ENCODE measurements at regions not wholly inside any gene's neighbourhood (a gene's known extent, or its start where the extent isn't known, plus 50 kb on each side); places are given as distances from the start of the nearest gene placed in this dataset.

GRCh38 chr2:9681427-9681817 is 50.6 kb upstream of the YWHAQ start:
- intact Hi-C loops (cut with micrococcal nuclease): loop anchor here (2.0 kb wide), 1 partner anchor 25 kb away; no protein-coding TSS in a partner anchor

- intact Hi-C loops (cut with micrococcal nuclease): no loop called here
These were observed 54.8 kb upstream of the YWHAQ start for GRCh38 chr2:9685637-9686036.

GRCh38 chr2:9686061-9686460 is 55.3 kb upstream of the YWHAQ start:
- intact Hi-C loops (cut with micrococcal nuclease): no loop called here

- intact Hi-C loops (cut with micrococcal nuclease): no loop called here
These were observed 59.5 kb upstream of the YWHAQ start for GRCh38 chr2:9690252-9690651.

DNA sequence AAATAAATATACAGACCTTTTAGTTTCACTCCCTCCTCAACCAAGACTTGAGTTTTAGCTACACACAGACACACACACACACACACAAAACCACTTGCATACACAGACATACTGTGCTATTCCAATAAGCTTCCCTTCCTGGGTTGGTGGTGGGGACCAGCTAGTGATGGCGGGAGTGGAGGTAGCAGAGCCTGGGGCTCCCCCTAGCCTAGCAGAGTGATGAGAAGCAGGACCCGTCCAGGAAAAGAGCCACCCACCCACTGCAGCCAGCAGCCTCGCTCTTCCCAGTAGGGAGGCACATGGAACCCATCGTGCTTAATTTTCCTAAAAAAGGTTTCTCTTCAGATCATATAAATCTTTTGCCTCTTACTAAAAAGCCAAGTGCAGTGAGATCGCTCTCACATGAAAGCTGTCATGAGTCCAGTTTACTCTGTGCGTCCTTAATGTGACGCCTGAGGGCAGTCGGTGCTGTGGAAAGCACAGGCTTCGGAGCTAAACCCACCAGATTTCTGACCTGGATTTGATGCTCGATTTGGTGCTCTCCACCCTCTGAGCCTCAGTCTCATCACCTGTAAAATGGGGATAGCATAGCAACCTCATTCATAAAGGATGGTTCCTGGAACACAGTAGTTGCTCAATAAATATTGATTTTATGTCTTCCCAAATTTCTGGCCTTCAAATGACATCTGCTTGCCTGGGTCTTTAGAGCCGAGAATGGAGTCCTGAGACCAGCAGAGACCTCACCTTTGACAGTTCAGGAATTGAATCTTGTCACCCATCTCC is 60.1 kb upstream of the YWHAQ start:
- intact Hi-C loops (cut with micrococcal nuclease): no loop called here

DNA sequence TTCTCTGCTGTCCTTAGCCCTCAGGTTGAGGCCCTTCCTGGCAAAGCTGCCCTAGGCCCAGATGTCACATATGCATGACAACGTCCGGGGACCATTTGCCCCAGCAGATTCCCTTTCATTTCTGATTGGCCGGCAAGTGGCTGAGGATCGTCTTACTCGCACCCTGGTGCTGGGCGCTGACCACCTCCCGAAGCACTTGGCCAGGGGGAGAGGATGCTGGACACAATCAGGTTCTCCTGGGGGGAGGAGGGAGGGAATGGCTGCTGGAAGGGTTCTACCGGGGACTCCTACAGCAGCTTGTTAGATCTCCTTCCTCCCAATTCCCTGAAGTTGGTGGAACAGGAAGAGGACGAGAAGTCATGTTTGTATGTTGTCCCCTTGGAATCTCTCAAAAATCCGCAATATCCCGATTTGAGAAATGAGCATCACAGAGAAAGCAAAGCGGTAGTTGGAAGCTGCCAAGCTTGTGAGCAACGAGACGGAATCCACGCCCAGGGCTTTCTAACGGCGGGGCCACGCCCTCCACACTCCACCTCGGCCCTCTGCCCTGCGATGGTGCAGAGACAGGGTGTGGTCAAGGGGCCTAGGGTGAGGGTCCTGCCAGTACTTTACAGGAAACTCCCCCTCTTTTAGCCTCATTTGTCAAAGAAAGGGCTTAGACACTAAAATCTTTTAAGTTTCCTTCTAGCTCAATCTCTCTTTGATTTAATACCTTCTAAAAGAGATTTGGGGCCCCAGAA is 61.8 kb upstream of the YWHAQ start:
- intact Hi-C loops (cut with micrococcal nuclease): no loop called here

DNA sequence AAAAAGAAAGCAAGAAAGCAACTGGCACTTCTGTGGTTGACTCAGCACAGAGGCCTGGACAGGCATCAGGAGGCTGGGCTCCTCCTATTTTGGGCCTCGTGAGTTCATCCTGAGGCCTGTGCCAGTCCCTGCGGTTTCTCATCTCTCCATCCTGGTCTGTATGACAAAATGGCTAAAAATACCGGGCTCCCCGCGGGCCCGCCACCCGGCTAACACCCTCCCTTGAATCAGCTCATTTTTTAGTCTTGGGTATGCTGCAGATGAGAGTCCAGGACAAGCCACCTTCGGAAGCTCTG is 62.3 kb upstream of the YWHAQ start:
- intact Hi-C loops (cut with micrococcal nuclease): no loop called here

GRCh38 chr2:9693646-9694045 is 62.8 kb upstream of the YWHAQ start:
- intact Hi-C loops (cut with micrococcal nuclease): no loop called here

DNA sequence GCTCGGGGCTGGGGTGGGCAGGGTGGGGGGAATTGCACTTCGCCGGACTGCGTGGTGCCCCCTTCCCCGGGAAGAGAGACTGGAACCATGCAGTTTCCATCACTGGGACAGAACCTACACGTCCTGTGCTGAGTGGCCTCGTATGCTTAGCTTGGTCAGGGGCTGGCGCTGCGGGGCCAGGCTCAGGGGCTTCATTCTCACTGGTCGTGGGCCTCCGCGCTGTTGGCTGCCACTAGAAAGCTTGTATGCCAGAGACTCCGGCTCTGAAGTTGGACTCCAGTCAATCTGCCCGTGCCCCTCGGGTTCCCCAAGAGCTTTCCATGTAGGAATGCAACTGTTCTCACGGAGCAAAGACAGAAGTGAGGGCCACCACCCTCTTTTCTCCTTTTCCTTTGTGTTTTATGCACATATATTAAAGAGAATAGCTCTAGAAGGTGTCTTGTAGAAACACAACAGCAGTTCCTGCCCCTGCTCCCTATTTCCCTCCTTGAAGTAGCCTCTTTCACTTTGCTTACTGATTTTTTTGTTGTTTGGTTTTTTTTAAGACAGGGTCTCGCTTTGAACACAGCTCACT is 64.0 kb upstream of the YWHAQ start:
- intact Hi-C loops (cut with micrococcal nuclease): no loop called here

- intact Hi-C loops (cut with micrococcal nuclease): no loop called here
These were observed 65.1 kb upstream of the YWHAQ start for GRCh38 chr2:9695941-9696340.

DNA sequence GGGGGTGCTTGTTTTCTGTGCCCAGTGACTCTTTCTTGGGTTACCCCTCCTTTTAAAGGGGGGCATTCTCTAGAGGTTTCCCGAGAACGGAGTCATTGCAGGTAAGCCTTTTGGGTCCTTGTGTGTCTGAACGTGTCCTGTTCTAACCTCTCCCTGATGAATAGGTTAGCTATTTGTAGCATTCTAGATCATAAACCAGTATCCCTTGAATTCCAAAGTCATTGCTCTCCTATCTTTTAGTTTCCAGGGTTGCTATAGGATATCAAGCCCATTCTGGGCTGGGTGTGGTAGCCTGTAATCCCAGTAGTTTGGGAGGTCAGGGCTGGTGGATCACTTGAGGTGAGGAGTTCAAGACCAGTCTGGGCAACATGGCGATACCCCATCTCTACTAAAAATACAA is 65.9 kb upstream of the YWHAQ start:
- intact Hi-C loops (cut with micrococcal nuclease): no loop called here

- intact Hi-C loops (cut with micrococcal nuclease): no loop called here
These were observed 67.1 kb upstream of the YWHAQ start for GRCh38 chr2:9697909-9698308.

- intact Hi-C loops (cut with micrococcal nuclease): no loop called here
These were observed 68.6 kb upstream of the YWHAQ start for GRCh38 chr2:9699139-9700108.

GRCh38 chr2:9700109-9700495 is 69.3 kb upstream of the YWHAQ start:
- intact Hi-C loops (cut with micrococcal nuclease): no loop called here

GRCh38 chr2:9702604-9703084 is 71.8 kb upstream of the YWHAQ start:
- intact Hi-C loops (cut with micrococcal nuclease): loop anchor here (1.0 to 2.0 kb wide), 3 partner anchors 46 to 80 kb away; partner anchors contain the start of gene YWHAQ

GRCh38 chr2:9703085-9703678 is 72.4 kb upstream of the YWHAQ start:
- intact Hi-C loops (cut with micrococcal nuclease): loop anchor here (1.0 to 2.0 kb wide), 3 partner anchors 47 to 80 kb away; partner anchors contain the start of gene YWHAQ

DNA sequence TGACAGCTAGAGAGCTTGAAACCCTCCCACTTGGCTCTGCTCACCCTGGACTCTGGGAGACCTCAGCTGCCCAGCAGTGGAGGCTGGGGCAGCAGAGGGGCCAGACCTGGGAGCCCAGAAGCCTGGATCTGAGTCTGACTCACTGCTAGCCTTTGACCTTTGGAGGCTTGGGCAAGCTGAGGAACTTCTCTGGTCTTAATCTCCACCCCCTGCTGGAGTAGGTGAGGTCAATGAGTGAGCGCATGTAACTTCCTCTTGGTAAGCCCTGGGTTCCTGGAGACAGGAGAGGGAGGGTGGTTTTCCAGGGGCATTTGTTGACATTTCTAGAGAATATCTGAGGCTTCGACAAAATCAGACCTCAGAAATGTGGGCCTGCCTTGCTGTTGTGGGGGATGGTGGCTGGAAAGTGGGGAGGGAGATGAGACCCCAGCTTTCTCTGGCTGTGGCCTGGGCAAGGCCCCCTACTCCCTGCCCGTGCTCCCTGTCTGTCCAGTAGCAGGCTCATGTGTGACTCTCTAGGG is 73.0 kb upstream of the YWHAQ start:
- intact Hi-C loops (cut with micrococcal nuclease): loop anchor here (1.0 to 2.0 kb wide), 3 partner anchors 47 to 79 kb away; partner anchors contain the start of gene YWHAQ

- intact Hi-C loops (cut with micrococcal nuclease): no loop called here
These were observed 73.8 kb upstream of the YWHAQ start for GRCh38 chr2:9704600-9704999.

DNA sequence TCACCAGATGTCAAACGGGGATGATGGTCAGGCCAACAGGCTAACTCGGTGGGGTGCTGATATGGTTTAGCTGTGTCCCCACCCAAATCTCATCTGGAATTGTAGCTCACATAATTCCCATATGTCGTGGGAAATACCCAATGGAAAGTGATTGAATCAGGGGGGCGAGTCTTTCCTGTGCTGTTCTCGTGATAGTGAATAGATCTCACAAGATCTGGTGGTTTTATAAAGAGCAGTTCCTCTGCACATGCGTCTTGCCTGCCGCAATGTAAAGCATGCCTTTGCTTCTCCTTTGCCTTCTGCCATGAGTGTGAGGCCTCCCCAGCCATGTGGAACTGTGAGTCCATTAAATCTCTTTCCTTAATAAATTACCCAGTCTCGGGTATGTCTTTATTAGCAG is 74.4 kb upstream of the YWHAQ start:
- intact Hi-C loops (cut with micrococcal nuclease): no loop called here

DNA sequence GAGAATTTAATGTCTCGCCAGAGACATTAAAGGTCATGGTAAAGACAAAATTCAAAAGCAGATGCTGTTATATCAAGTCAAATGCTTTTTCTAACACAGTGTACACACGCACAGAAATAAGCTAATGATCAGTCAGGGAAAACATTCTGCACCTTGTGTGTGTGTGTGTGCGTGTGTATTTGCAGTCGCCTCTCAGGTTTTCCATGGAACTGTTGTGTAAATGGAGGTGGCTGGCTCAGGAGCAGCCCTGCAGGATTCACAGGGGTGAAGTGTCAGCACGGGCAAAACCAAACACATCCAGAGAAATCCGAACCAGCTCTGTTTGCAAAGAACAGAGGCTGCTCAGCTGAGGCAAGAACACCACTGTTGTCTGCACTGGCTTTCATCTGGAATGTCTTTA is 76.2 kb upstream of the YWHAQ start:
- intact Hi-C loops (cut with micrococcal nuclease): no loop called here

Data from T-helper 2 cell treated with Interferon-gamma antibody and Interleukin-4, amounts not matched to agents 100 ng/mL and 5 ng/mL, for 36 hours (primary cell).